H1 (cell line): ENCODE measurements at regions not wholly inside any gene's neighbourhood (a gene's known extent, or its start where the extent isn't known, plus 50 kb on each side); places are given as distances from the start of the nearest gene placed in this dataset.

Experiments used
- CTCF ChIA-PET: fragments of 300-600 bp; sonication (Branson Sonifier 250); formaldehyde crosslinking; loops from one replicate; lab custom pipeline; 2021; ENCODE audit not compliant: partially characterized antibody; lab: Charles Lee
- POLR2A ChIA-PET: fragments of 300-600 bp; sonication (Branson Sonifier 250); formaldehyde crosslinking; loops from one replicate; lab custom pipeline; 2021; ENCODE audit warnings: inconsistent platforms; ENCODE audit not compliant: partially characterized antibody; lab: Charles Lee
- DNase-seq, 2 experiments: peaks; one replicate each; pipeline versions ENCODE4 v3.0.0 to v3.0.0-alpha.2; 2010 to 2022; ENCODE audit warnings: low spot score in 2 of 2, low read depth in 1 of 2, mixed read lengths in 1 of 2
- FAIRE-seq: peaks from 2 replicates; lab custom pipeline; 2011; peaks lifted over from hg19 to GRCh38; lab: Jason Lieb, UNC
- H2AFZ ChIP-seq: 2 replicates; pipeline ENCODE4 v1.8.1; 2012; ENCODE audit warnings: low read length, inconsistent platforms
- H2AK5ac ChIP-seq: 2 replicates; pipeline ENCODE4 v1.6.1; 2013; ENCODE audit warnings: low read depth, low read length
- H2BK120ac ChIP-seq: replicated peaks from 2 replicates; pipeline ENCODE3; 2013; ENCODE audit warnings: low read depth, low read length, inconsistent platforms
- H2BK12ac ChIP-seq: 2 replicates; pipeline ENCODE4 v1.6.1; 2013; ENCODE audit warnings: low read depth, low read length
- H2BK15ac ChIP-seq: 2 replicates; pipeline ENCODE4 v1.6.1; 2013; ENCODE audit warnings: low read length
- H2BK20ac ChIP-seq: 2 replicates; pipeline ENCODE4 v1.6.1; 2013; ENCODE audit warnings: low read length
- H2BK5ac ChIP-seq: 2 replicates; pipeline ENCODE4 v1.6.1; 2013; ENCODE audit warnings: low read depth, low read length
- H3K14ac ChIP-seq: 2 replicates; pipeline ENCODE4 v1.6.1; 2013; ENCODE audit warnings: inconsistent platforms; ENCODE audit not compliant: insufficient read length
- H3K18ac ChIP-seq: 2 replicates; pipeline ENCODE4 v1.6.1; 2013; ENCODE audit warnings: low read length; ENCODE audit errors: extremely low read depth
- H3K23ac ChIP-seq: 2 replicates; pipeline ENCODE4 v1.6.1; 2013; ENCODE audit warnings: inconsistent platforms; ENCODE audit not compliant: insufficient read length
- H3K23me2 ChIP-seq: 2 replicates; pipeline ENCODE4 v1.6.1; 2013; ENCODE audit warnings: low read depth, low read length
- H3K27ac ChIP-seq: 2 replicates; pipeline ENCODE4 v1.6.1; 2011; ENCODE audit warnings: low read depth, low read length, inconsistent platforms
- H3K27me3 ChIP-seq, 4 experiments: replicated peaks in 1 of 4; 1 replicate in 1 of 4; 2 replicates in 3 of 4; pipeline versions ENCODE4 v1.6.1 to v1.8.1; 2011 to 2013; ENCODE audit warnings: low read length in 3 of 4, mild to moderate bottlenecking in 3 of 4, inconsistent platforms in 2 of 4, mixed read lengths in 2 of 4, moderate library complexity in 1 of 4; ENCODE audit not compliant: control insufficient read depth in 3 of 4, insufficient read depth in 3 of 4; ENCODE audit errors: extremely low read depth in 1 of 4
- H3K36me3 ChIP-seq, 4 experiments: 2 replicates each; pipeline versions ENCODE4 v1.6.1 to v1.8.1; 2011 to 2013; ENCODE audit warnings: mild to moderate bottlenecking in 4 of 4, low read length in 3 of 4, moderate library complexity in 2 of 4, control low read depth in 1 of 4, inconsistent platforms in 1 of 4; ENCODE audit not compliant: insufficient read depth in 4 of 4, control insufficient read depth in 2 of 4
- H3K4ac ChIP-seq: replicated peaks from 2 replicates; pipeline ENCODE3; 2013; ENCODE audit warnings: low read length, low read depth, mixed read lengths, inconsistent platforms; ENCODE audit not compliant: insufficient read length
- H3K4me1 ChIP-seq, 4 experiments: replicated peaks in 1 of 4; 1 replicate in 1 of 4; 2 replicates in 3 of 4; pipeline versions ENCODE4 v1.6.1 to v1.8.1; 2011 to 2013; ENCODE audit warnings: low read length in 3 of 4, inconsistent platforms in 2 of 4, mixed read lengths in 1 of 4; ENCODE audit not compliant: insufficient read depth in 4 of 4, control insufficient read depth in 3 of 4
- H3K4me2 ChIP-seq, 2 experiments: 2 replicates each; pipeline versions ENCODE4 v1.6.1 to v1.8.1; 2011 to 2013; ENCODE audit warnings: low read depth in 2 of 2, low read length in 2 of 2, control low read depth in 1 of 2, inconsistent platforms in 1 of 2, mild to moderate bottlenecking in 1 of 2; ENCODE audit not compliant: insufficient read depth in 1 of 2
- H3K4me3 ChIP-seq, 4 experiments: fragments of 200-600, 300-600 bp in 1 of 4; sonication (generic), shearing (Covaris generic), sonication (Bioruptor Twin) in 1 of 4; 2 replicates each; pipeline versions ENCODE4 v1.5.1 to v1.8.1; 2011 to 2016; ENCODE audit warnings: low read length in 4 of 4, low read depth in 3 of 4, control low read depth in 2 of 4, inconsistent platforms in 2 of 4, mild to moderate bottlenecking in 2 of 4, mixed read lengths in 1 of 4, moderate library complexity in 1 of 4; ENCODE audit not compliant: insufficient read depth in 2 of 4; ENCODE audit errors: extremely low read depth in 1 of 4
- H3K56ac ChIP-seq: replicated peaks from 2 replicates; pipeline ENCODE3; 2013; ENCODE audit warnings: low read depth, mild to moderate bottlenecking, mixed read lengths, low read length, inconsistent platforms; ENCODE audit not compliant: insufficient read length
- H3K79me1 ChIP-seq: 2 replicates; pipeline ENCODE4 v1.6.1; 2013; ENCODE audit warnings: low read depth, low read length, control low read depth
- H3K79me2 ChIP-seq, 2 experiments: 2 replicates each; pipeline versions ENCODE4 v1.6.1 to v1.8.1; 2012 to 2013; ENCODE audit warnings: low read length in 2 of 2, mild to moderate bottlenecking in 2 of 2, inconsistent platforms in 1 of 2; ENCODE audit not compliant: insufficient read depth in 2 of 2, control insufficient read depth in 1 of 2
- H3K9ac ChIP-seq, 4 experiments: replicated peaks in 1 of 4; 1 replicate in 1 of 4; 2 replicates in 3 of 4; pipeline versions ENCODE4 v1.6.1 to v1.8.1; 2011 to 2013; ENCODE audit warnings: low read depth in 3 of 4, low read length in 3 of 4, control low read depth in 2 of 4, mild to moderate bottlenecking in 2 of 4, moderate library complexity in 2 of 4, inconsistent platforms in 1 of 4; ENCODE audit errors: extremely low read depth in 1 of 4
- H3K9me3 ChIP-seq, 2 experiments: 2 replicates each; pipeline versions ENCODE4 v1.6.1 to v1.8.1; 2012 to 2013; ENCODE audit warnings: mild to moderate bottlenecking in 2 of 2, moderate library complexity in 2 of 2, control low read depth in 1 of 2, inconsistent platforms in 1 of 2, low read depth in 1 of 2, low read length in 1 of 2, mixed read lengths in 1 of 2; ENCODE audit not compliant: insufficient read depth in 2 of 2
- H4K20me1 ChIP-seq, 2 experiments: replicated peaks in 1 of 2; 2 replicates each; pipeline versions ENCODE3 to v1.8.1; 2011 to 2013; ENCODE audit warnings: inconsistent platforms in 2 of 2, low read length in 2 of 2, mild to moderate bottlenecking in 1 of 2; ENCODE audit not compliant: insufficient read depth in 2 of 2, control insufficient read depth in 1 of 2
- H4K5ac ChIP-seq: 2 replicates; pipeline ENCODE4 v1.6.1; 2013; ENCODE audit warnings: low read length, low read depth, mixed read lengths, inconsistent platforms; ENCODE audit not compliant: insufficient read length
- H4K8ac ChIP-seq: 2 replicates; pipeline ENCODE4 v1.8.0; 2013; ENCODE audit warnings: mild to moderate bottlenecking, moderate library complexity, low read length, inconsistent platforms; ENCODE audit not compliant: insufficient read depth; ENCODE audit errors: extremely low read depth
- H4K91ac ChIP-seq: replicated peaks from 2 replicates; pipeline ENCODE3; 2013; ENCODE audit warnings: low read length, mixed read lengths, inconsistent platforms; ENCODE audit not compliant: insufficient read length
- BACH1 ChIP-seq: IDR thresholded peaks from 2 replicates; pipeline ENCODE4 v1.6.1; 2012; ENCODE audit warnings: low read length, improper control_type of control experiment
- HDAC6 ChIP-seq: IDR thresholded peaks from one replicate; pipeline ENCODE4 v1.7.1; 2012; ENCODE audit warnings: low read depth, mild to moderate bottlenecking, inconsistent platforms, low read length, moderate library complexity
- NANOG ChIP-seq: IDR thresholded peaks from 2 replicates; pipeline ENCODE4 v1.6.1; 2011; ENCODE audit warnings: low read length, low read depth, mild to moderate bottlenecking, inconsistent platforms; ENCODE audit not compliant: insufficient read depth, poor library complexity, severe bottlenecking
- POLR2A ChIP-seq, 2 experiments: IDR thresholded peaks; 1 replicate in 1 of 2; 2 replicates in 1 of 2; pipeline ENCODE4 v1.6.1; 2011; ENCODE audit warnings: low read depth in 2 of 2, low read length in 2 of 2, mild to moderate bottlenecking in 2 of 2; ENCODE audit errors: control extremely low read depth in 1 of 2
- RNF2 ChIP-seq: fragments of 200-900, 300-1000 bp; sonication (generic); IDR thresholded peaks from 2 replicates; pipeline ENCODE4 v1.7.1; 2016; ENCODE audit warnings: borderline replicate concordance, low read depth, mild to moderate bottlenecking, antibody characterized with exemption, low read length; ENCODE audit not compliant: poor library complexity, severe bottlenecking; ENCODE audit errors: missing control alignments
- SP2 ChIP-seq: IDR thresholded peaks from 2 replicates; pipeline ENCODE4 v1.6.1; 2012; ENCODE audit warnings: mild to moderate bottlenecking, low read length, inconsistent platforms
- SUZ12 ChIP-seq: fragments of 200-600 bp; sonication (generic); IDR thresholded peaks from 2 replicates; pipeline ENCODE4 v1.6.1; 2012; ENCODE audit warnings: mild to moderate bottlenecking, inconsistent platforms, low read length, moderate library complexity, mixed read lengths
- YY1 ChIP-seq: IDR thresholded peaks from 2 replicates; pipeline ENCODE4 v1.6.1; 2011; ENCODE audit warnings: low read depth, mild to moderate bottlenecking, low read length
- WGBS, 2 experiments: shearing (Covaris generic) in 1 of 2; methylation state at CpG; one replicate each; pipeline versions ENCODE4 v1.1.6 to v1.1.7; 2013 to 2015; ENCODE audit warnings: low lambda C conversion rate in 2 of 2, mixed read lengths in 2 of 2, inconsistent platforms in 1 of 2, low coverage in 1 of 2, missing lambda C conversion rate in 1 of 2; ENCODE audit not compliant: insufficient replicate concordance in 2 of 2, insufficient coverage in 1 of 2, insufficient read length in 1 of 2; ENCODE audit errors: extremely low coverage in 1 of 2, missing lambda C conversion rate in 1 of 2; 5-methylcytosine and 5-hydroxymethylcytosine counted together
- TF ChIP-seq, protein P1 (sequence below): IDR thresholded peaks from 2 replicates; pipeline ENCODE4 v1.6.1; 2012; ENCODE audit warnings: low read length, inconsistent platforms

DNA sequence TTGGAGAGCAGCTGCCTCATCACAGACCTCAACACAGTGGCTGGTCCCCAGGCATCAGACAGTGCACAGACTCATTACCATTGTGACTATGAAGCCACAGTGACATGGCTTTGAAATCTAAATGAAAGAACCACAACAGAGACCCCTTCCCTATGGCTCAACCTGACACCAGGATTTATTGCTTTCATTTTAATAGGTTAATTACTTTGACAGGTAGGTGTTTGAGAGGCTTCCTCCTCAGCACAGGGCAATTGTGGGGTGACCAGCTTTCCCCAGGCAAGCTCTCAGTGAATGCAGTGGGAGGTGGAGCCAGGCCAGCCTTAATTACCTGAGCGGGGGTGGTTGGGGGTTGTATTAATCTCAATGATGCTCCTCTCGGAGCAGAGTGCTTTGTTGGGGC, 102.3 kb downstream of the CHST1 start:
- Histone ChIP-seq H3K27ac (no peak overlapping the region), H3K79me2 (no peaks in the 10 kb centered on the region), H2BK20ac (no peak overlapping the region), H2BK12ac (no peak overlapping the region), H3K27me3 (no peaks in the 10 kb centered on the region), H2BK120ac (no peak overlapping the region), H3K9ac (no peak overlapping the region), H2AFZ (no peak overlapping the region), H3K14ac (no peak overlapping the region), H3K23ac (no peak overlapping the region), H4K20me1 (no peaks in the 10 kb centered on the region), H2BK15ac (no peak overlapping the region), H2AK5ac (no peak overlapping the region), H4K5ac (no peak overlapping the region), H3K36me3 (no peaks in the 10 kb centered on the region), H3K9me3 (no peaks in the 10 kb centered on the region), H3K4me3 (no peak overlapping the region; a peak in 1 of 8 replicates), H3K4ac (no peak overlapping the region), H3K18ac (no peak overlapping the region), H3K23me2 (no peaks in the 10 kb centered on the region; the same call in 1 of the 2 replicates), H4K91ac (no peak overlapping the region), H3K79me1 (no peaks in the 10 kb centered on the region), H4K8ac (no peak overlapping the region), H3K4me2 (no peak overlapping the region), H3K4me1 (peaks cover 0 to 9% (median 5%) of the 10 kb centered on the region in 4 experiments; a peak in 5 of 7 replicates), H3K56ac (no peak overlapping the region), H2BK5ac (no peak overlapping the region)
- ChIA-PET POLR2A (interaction anchor here (1.4 kb wide), 1 partner anchor 12 kb away, joined by 3 read pairs; no protein-coding TSS in a partner anchor), CTCF (interaction anchor here (1.0 to 1.7 kb wide), 10 partner anchors 9 to 192 kb away, joined by 3 to 6 read pairs (median 4); no protein-coding TSS in a partner anchor)
- DNase-seq (no peak), FAIRE-seq (no peak)
- TF ChIP-seq BACH1 (no peak), POLR2A (IDR thresholded peaks at IDR 0.05; ENCODE audit: control extremely low read depth in 1 of 2, low read depth in 2 of 2, low read length in 2 of 2) (no peak), SUZ12 (no peak), NANOG (no peak), SP2 (no peak), HDAC6 (no peak), YY1 (no peak), RNF2 (no peak)
- TF ChIP-seq, protein P1, sequence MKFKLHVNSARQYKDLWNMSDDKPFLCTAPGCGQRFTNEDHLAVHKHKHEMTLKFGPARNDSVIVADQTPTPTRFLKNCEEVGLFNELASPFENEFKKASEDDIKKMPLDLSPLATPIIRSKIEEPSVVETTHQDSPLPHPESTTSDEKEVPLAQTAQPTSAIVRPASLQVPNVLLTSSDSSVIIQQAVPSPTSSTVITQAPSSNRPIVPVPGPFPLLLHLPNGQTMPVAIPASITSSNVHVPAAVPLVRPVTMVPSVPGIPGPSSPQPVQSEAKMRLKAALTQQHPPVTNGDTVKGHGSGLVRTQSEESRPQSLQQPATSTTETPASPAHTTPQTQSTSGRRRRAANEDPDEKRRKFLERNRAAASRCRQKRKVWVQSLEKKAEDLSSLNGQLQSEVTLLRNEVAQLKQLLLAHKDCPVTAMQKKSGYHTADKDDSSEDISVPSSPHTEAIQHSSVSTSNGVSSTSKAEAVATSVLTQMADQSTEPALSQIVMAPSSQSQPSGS, result no peak
- WGBS, 2 experiments, result 84% methylated on average over 2 of the region's 2 CpGs; no CpG with 5 or more reads in 1 of the 2 experiments
